ENCODE measurements at regions not wholly inside any gene's neighbourhood (a gene's known extent, or its start where the extent isn't known, plus 50 kb on each side); places are given as distances from the start of the nearest gene placed in this dataset.

DNA sequence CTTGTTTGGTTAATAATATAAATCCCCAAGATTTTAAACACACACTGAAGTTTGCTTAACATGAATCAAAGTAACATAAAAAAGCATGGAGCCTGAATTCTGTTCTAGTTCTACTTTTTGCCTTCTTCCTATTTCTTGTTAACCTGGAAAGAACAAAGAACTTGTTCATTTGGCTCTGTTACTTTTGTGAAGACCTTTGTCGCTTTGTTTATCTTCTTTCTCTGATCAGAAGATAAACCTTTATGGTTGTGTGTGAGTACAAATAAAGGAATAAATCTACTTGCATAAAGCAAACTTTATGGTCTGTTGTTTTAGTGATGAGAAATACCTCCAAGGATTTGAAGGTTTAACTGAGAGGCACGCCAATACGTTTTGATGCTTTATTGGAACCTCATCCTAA, 210.1 kb upstream of the SATB1 start:
- intact Hi-C loops (cut with micrococcal nuclease), result no loop called here
- WGBS (ENCODE audit: insufficient coverage), result no CpG with 5 or more reads among the region's 3 CpGs

DNA sequence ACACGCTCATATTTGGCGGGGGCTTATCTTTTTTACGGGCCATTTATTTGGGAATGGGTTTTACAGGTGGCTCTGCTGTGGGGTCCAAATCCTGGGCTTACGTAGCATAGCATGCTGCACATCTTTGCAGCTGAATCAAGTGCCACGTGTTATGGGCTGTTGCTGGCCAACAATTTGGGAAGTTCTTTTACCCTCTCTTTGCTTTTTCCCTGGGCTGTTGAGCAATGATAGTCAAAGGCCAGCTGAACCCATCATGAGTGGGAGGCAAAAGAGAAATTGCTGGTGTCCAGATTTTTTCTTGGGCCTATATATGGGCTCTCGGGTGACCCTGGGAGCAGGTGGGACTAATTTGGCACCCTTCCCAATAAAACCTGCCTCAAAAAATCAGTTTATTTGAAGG, 209.3 kb upstream of the SATB1 start:
- no peak overlapping the region for H2AFZ ChIP-seq (ENCODE audit: insufficient read depth, low read depth, low read length, poor library complexity, severe bottlenecking)
- H3K9ac ChIP-seq (ENCODE audit: insufficient read depth, low read length, poor library complexity, severe bottlenecking), result no peak overlapping the region
- peaks cover 0 to 3% (median 0%) of the 10 kb centered on the region in 7 donors for H3K9me3 Mint-ChIP-seq
- no peaks in the 10 kb centered on the region for H4K20me1 ChIP-seq (ENCODE audit: insufficient read depth, low read length)
- no peaks in the 10 kb centered on the region for H3K36me3 ChIP-seq (replicated peaks in 1 of 2; ENCODE audit: control insufficient read depth in 1 of 2, insufficient read depth in 2 of 2, low read length in 2 of 2)
- DNase-seq, result no peak
- no peaks in the 10 kb centered on the region for H3K9me3 ChIP-seq (replicated peaks in 1 of 2; ENCODE audit: control insufficient read depth in 1 of 2, insufficient read depth in 1 of 2, low read length in 2 of 2)
- H3K4me2 ChIP-seq (replicated peaks; ENCODE audit: extremely low read depth, low read length, poor library complexity, severe bottlenecking), result no peak overlapping the region
- peaks cover 3% of the 10 kb centered on the region for H3K4me1 Mint-ChIP-seq
- 93% methylated on average over 4 of the region's 6 CpGs for WGBS (ENCODE audit: insufficient coverage)
- no peaks in the 10 kb centered on the region for H3K27me3 ChIP-seq (ENCODE audit: control insufficient read depth in 2 of 2, insufficient read depth in 2 of 2, low read length in 2 of 2)
- intact Hi-C loops (cut with micrococcal nuclease), result no loop called here
- peaks cover 0 to 3% (median 0%) of the 10 kb centered on the region in 3 donors for H3K27me3 Mint-ChIP-seq (ENCODE audit: low read depth in 3 of 3)
- H3K79me2 ChIP-seq (ENCODE audit: insufficient read depth, low read length), result no peaks in the 10 kb centered on the region
- H3K27ac Mint-ChIP-seq, result no peak overlapping the region
- no peak overlapping the region for H3K27ac ChIP-seq (ENCODE audit: low read depth in 1 of 2, low read length in 2 of 2)
- no peak overlapping the region for H3K4me3 Mint-ChIP-seq
- TF ChIP-seq, protein P1, sequence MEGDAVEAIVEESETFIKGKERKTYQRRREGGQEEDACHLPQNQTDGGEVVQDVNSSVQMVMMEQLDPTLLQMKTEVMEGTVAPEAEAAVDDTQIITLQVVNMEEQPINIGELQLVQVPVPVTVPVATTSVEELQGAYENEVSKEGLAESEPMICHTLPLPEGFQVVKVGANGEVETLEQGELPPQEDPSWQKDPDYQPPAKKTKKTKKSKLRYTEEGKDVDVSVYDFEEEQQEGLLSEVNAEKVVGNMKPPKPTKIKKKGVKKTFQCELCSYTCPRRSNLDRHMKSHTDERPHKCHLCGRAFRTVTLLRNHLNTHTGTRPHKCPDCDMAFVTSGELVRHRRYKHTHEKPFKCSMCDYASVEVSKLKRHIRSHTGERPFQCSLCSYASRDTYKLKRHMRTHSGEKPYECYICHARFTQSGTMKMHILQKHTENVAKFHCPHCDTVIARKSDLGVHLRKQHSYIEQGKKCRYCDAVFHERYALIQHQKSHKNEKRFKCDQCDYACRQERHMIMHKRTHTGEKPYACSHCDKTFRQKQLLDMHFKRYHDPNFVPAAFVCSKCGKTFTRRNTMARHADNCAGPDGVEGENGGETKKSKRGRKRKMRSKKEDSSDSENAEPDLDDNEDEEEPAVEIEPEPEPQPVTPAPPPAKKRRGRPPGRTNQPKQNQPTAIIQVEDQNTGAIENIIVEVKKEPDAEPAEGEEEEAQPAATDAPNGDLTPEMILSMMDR (IDR thresholded peaks at IDR 0.05), result no peak
- H3K36me3 Mint-ChIP-seq, result no peaks in the 10 kb centered on the region
- no peaks in the 10 kb centered on the region for H3K4me1 ChIP-seq (ENCODE audit: control insufficient read depth in 1 of 2, insufficient read depth in 2 of 2, low read length in 2 of 2)
- H3K4me3 ChIP-seq (replicated peaks in 1 of 3; ENCODE audit: low read depth in 2 of 3, low read length in 3 of 3), result no peak overlapping the region

More for the DNA sequence above, 210.1 kb upstream of the SATB1 start:
- Mint-ChIP-seq H3K27ac (no peak overlapping the region), H3K36me3 (no peaks in the 10 kb centered on the region), H3K4me1 (peaks cover 1% of the 10 kb centered on the region), H3K9me3 (peaks cover 0 to 4% (median 0%) of the 10 kb centered on the region in 7 donors), H3K27me3 (ENCODE audit: low read depth in 3 of 3) (peaks cover 0 to 3% (median 0%) of the 10 kb centered on the region in 3 donors), H3K4me3 (no peak overlapping the region)
- Histone ChIP-seq H3K4me1 (ENCODE audit: control insufficient read depth in 1 of 2, insufficient read depth in 2 of 2, low read length in 2 of 2) (no peaks in the 10 kb centered on the region), H4K20me1 (ENCODE audit: insufficient read depth, low read length) (no peaks in the 10 kb centered on the region), H2AFZ (ENCODE audit: insufficient read depth, low read depth, low read length, poor library complexity, severe bottlenecking) (no peak overlapping the region), H3K79me2 (ENCODE audit: insufficient read depth, low read length) (no peaks in the 10 kb centered on the region), H3K9me3 (replicated peaks in 1 of 2; ENCODE audit: control insufficient read depth in 1 of 2, insufficient read depth in 1 of 2, low read length in 2 of 2) (no peaks in the 10 kb centered on the region), H3K4me2 (replicated peaks; ENCODE audit: extremely low read depth, low read length, poor library complexity, severe bottlenecking) (no peak overlapping the region), H3K27ac (ENCODE audit: low read depth in 1 of 2, low read length in 2 of 2) (no peak overlapping the region), H3K4me3 (replicated peaks in 1 of 3; ENCODE audit: low read depth in 2 of 3, low read length in 3 of 3) (no peak overlapping the region), H3K9ac (ENCODE audit: insufficient read depth, low read length, poor library complexity, severe bottlenecking) (no peak overlapping the region), H3K27me3 (ENCODE audit: control insufficient read depth in 2 of 2, insufficient read depth in 2 of 2, low read length in 2 of 2) (no peaks in the 10 kb centered on the region), H3K36me3 (replicated peaks in 1 of 2; ENCODE audit: control insufficient read depth in 1 of 2, insufficient read depth in 2 of 2, low read length in 2 of 2) (no peaks in the 10 kb centered on the region)
- no peak for DNase-seq
- TF ChIP-seq, protein P1 (IDR thresholded peaks at IDR 0.05), result no peak
